Adrenal gland (tissue), 9 donors: ENCODE measurements at regions not wholly inside any gene's neighbourhood (a gene's known extent, or its start where the extent isn't known, plus 50 kb on each side); places are given as distances from the start of the nearest gene placed in this dataset.

Experiments
- DNase-seq, 7 donors: peaks; one replicate each; pipeline ENCODE4 v3.0.0-alpha.2; 2019 to 2020
- H3K27ac ChIP-seq, 5 donors: fragments of 200-600 bp; sonication (generic) in 4 of 5; 1 replicate in 3 of 5; 2 replicates in 2 of 5; pipeline versions ENCODE4 v1.5.1 to v1.8.0; 2016 to 2020; ENCODE audit warnings: mild to moderate bottlenecking in 1 of 5
- H3K27me3 ChIP-seq: fragments of 200-600 bp; 2 replicates; pipeline ENCODE4 v1.8.0; 2021
- H3K36me3 ChIP-seq, 2 donors: fragments of 200-600 bp; replicated peaks in 1 of 2; 1 replicate in 1 of 2; 2 replicates in 1 of 2; pipeline versions ENCODE4 v1.5.1 to v1.8.0; 2018 to 2022
- H3K4me1 ChIP-seq, 2 donors: fragments of 200-600 bp; replicated peaks in 1 of 2; 1 replicate in 1 of 2; 2 replicates in 1 of 2; pipeline versions ENCODE4 v1.5.1 to v1.8.0; 2018 to 2021
- H3K4me3 ChIP-seq, 4 donors: fragments of 200-600 bp; sonication (generic) in 3 of 4; one replicate each; pipeline ENCODE4 v1.5.1; 2016 to 2018
- H3K9me3 ChIP-seq, 3 donors: fragments of 200-600 bp; sonication (generic) in 1 of 3; replicated peaks in 1 of 3; 1 replicate in 2 of 3; 2 replicates in 1 of 3; pipeline versions ENCODE4 v1.5.1 to v1.8.0; 2016 to 2021
- POLR2A ChIP-seq, 2 donors: fragments of 450-650 bp; IDR thresholded peaks; one replicate each; pipeline ENCODE4 v1.6.1; 2017; ENCODE audit warnings: antibody characterized with exemption in 2 of 2, mild to moderate bottlenecking in 2 of 2, moderate library complexity in 1 of 2
- WGBS, 4 donors: extraction: QIAGEN DNeasy Blood & Tissue Kit in 2 of 4; methylation state at CpG; one replicate each; pipeline versions ENCODE4 v1.1.5 to v1.1.7; 2013 to 2017; 5-methylcytosine and 5-hydroxymethylcytosine counted together
- intact Hi-C, 2 donors: fragments of 100-400 bp; cut with DNase I; formaldehyde crosslinking; loops; one replicate each; pipeline versions ENCODE4 v1.14.1 to v1.15.0; 2022 to 2023
- TF ChIP-seq, protein P1 (sequence below), 6 experiments: fragments of 450-650 bp in 4 of 6; fragments of 200-600 bp in 2 of 6; sonication (generic) in 1 of 6; IDR thresholded peaks; 1 replicate in 5 of 6; 2 replicates in 1 of 6; pipeline versions ENCODE4 v1.5.1 to v1.8.0; 2016 to 2021; ENCODE audit warnings: antibody characterized with exemption in 6 of 6, mild to moderate bottlenecking in 2 of 6, moderate library complexity in 1 of 6
- donor health status: healthy with polysubstance abuse.
- donor health status: Bipolar disorder and iron deficiency.
- donor health status: DM: yes; HTN: yes; CAD: no.
- donor health status: DM: no; HTN: no; CAD: no.
- donor health status: DM: no; HTN: no; CAD: no.

DNA sequence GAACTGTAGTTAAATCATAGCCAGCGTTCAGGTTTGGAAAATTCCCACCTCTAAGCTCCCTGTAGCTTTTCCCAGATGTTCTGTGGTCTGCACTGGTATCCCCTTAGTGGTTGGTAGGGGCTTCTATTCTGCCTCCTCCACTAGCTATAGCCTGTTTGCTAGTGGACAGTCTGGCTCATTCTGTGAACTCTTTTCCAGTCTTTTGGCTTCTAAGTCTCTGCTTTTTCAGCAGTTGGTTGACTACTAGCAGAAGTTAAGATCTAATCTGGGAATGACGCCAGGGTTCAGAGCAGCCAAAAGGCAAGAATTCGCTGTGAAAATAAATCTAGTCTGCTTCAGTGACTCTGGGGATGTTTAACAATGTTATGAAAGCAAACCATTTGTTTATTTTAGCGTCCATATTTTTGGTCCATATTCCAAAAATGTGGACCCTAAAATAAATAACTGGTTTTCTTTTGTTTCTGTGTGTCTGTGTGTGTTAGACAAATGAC is 73.7 kb upstream of the WDR72 start:
- WGBS, 4 donors: 24 to 30% (median 28%) methylated on average over 4 of the region's 4 CpGs
- no peak overlapping the region for H3K27ac ChIP-seq
- DNase-seq: peak in 6 of 7 donors; percentile 9 to 51 (median 22)

DNA sequence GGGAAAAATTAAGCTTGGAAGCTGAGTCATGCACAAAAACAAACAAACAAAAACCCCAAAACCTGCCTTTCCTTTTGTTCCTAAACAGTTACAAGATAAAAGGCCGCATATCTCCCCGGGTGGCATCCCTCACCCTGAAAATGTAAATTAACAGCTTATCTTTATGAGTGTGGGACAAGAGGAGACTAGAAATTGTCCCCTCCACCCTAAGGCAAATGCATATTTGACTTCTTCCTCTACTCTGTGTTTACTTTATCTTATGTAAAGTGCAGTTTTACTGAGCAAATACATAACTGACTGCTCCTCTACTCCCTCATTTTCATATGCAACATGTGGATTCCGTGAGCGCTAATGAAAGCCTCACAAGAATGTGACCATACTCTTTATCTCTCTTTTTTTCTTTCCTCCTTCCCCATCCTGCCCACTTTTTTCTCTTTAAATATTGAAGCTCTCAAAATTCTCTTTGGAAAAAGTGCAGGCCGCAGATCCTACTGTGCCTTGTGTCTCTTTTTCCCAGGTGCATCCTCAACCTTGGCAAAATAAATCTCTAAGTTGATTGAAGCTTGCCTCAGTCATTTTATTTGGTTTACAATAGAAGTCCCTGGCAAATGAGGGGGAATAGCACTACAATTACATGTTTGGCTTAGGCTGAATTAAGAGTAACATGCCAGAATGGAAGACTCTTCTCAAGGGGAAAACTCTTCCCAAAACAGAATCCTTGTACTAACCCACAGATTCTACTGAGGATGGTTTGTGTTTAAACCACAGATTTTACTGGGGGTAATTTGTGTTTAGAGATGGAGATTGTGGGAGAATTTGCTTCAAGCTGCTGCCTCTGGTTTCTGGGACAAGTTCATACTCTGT is 72.7 kb upstream of the WDR72 start:
- no peak overlapping the region for H3K4me3 ChIP-seq
- no peak for DNase-seq
- no peaks in the 10 kb centered on the region for H3K9me3 ChIP-seq
- TF ChIP-seq, protein P1, sequence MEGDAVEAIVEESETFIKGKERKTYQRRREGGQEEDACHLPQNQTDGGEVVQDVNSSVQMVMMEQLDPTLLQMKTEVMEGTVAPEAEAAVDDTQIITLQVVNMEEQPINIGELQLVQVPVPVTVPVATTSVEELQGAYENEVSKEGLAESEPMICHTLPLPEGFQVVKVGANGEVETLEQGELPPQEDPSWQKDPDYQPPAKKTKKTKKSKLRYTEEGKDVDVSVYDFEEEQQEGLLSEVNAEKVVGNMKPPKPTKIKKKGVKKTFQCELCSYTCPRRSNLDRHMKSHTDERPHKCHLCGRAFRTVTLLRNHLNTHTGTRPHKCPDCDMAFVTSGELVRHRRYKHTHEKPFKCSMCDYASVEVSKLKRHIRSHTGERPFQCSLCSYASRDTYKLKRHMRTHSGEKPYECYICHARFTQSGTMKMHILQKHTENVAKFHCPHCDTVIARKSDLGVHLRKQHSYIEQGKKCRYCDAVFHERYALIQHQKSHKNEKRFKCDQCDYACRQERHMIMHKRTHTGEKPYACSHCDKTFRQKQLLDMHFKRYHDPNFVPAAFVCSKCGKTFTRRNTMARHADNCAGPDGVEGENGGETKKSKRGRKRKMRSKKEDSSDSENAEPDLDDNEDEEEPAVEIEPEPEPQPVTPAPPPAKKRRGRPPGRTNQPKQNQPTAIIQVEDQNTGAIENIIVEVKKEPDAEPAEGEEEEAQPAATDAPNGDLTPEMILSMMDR (IDR thresholded peaks at IDR 0.05): no peak
- TF ChIP-seq POLR2A (IDR thresholded peaks at IDR 0.05): no peak
- no peaks in the 10 kb centered on the region for H3K27me3 ChIP-seq
- H3K36me3 ChIP-seq: no peaks in the 10 kb centered on the region
- 57 to 79% (median 70%) methylated on average over 5 of the region's 5 CpGs for WGBS, 4 donors
- no peak overlapping the region for H3K27ac ChIP-seq
- intact Hi-C loops: no loop called here
- no peaks in the 10 kb centered on the region for H3K4me1 ChIP-seq

More for the DNA sequence above, 73.7 kb upstream of the WDR72 start:
- Histone ChIP-seq H3K4me1 (no peaks in the 10 kb centered on the region), H3K27me3 (no peaks in the 10 kb centered on the region), H3K36me3 (no peaks in the 10 kb centered on the region), H3K9me3 (no peaks in the 10 kb centered on the region), H3K4me3 (no peak overlapping the region)
- TF ChIP-seq, protein P1 (IDR thresholded peaks at IDR 0.05): no peak
- no peak for TF ChIP-seq POLR2A (IDR thresholded peaks at IDR 0.05)
- intact Hi-C loops: no loop called here

DNA sequence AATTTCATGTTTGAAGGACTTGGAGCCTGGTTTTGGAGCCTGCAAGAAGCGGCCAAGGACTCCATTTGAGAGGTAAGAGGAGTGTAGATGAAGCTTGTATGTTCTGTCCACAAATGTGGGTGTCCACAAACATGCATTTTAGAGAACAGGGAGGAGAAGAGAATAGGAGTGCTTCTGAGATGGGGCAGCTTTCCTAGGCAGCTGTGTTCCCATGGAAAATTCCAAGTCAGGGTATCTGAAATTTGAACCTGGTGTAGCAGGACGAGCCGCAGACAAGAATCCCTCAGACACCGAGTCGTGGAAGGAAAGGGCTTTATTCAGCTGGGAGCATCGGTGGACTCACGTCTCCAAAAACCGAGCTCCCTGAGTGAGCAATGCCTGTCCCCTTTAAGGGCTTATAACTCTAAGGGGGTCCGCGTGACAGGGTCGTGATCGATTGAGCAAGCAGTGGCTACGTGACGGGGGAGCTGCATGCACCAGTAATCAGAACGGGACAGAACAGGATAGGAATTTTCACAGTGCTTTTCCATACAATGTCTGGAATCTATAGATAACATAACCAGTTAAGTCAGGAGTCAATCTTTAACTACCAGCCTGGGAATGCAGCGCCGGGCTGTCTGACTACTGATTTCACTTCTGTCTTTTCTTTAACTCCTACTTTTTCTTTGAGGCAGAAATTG is 71.4 kb upstream of the WDR72 start:
- 55 to 65% (median 59%) methylated on average over 11 to 17 of the region's 17 CpGs for WGBS, 4 donors
- no peaks in the 10 kb centered on the region for H3K27me3 ChIP-seq
- H3K4me3 ChIP-seq: no peak overlapping the region
- H3K27ac ChIP-seq: no peak overlapping the region
- no peaks in the 10 kb centered on the region for H3K4me1 ChIP-seq
- no peak for TF ChIP-seq POLR2A (IDR thresholded peaks at IDR 0.05)
- TF ChIP-seq, protein P1 (IDR thresholded peaks at IDR 0.05): no peak
- DNase-seq: no peak
- no peaks in the 10 kb centered on the region for H3K9me3 ChIP-seq
- intact Hi-C loops: no loop called here
- H3K36me3 ChIP-seq: no peaks in the 10 kb centered on the region

DNA sequence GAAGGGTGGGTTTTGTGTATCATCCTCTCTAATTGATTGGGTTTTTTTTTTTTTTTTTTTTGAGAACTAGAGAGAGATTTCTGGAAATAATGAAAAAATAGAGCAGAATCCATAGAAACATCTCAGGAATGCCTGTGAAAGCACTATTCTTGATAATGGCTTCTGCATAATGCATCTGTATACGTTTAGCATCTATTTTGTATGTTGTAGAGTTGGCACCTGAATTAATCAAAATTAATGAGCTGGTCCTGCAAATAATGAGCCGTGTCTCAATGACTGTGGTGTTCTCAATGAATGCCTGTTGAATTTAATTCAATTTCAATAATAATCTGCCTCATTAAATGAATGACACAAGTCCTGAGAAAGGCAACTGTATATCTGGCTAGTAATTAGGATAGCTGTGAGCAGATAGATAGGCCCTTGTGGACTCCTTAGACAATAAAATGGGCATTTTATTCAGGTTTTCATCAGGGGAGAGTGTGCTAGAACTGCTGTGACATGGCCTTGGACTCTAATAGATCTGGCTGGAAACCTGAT is 70.5 kb upstream of the WDR72 start:
- no peaks in the 10 kb centered on the region for H3K9me3 ChIP-seq
- intact Hi-C loops: no loop called here
- H3K27me3 ChIP-seq: no peaks in the 10 kb centered on the region
- no peaks in the 10 kb centered on the region for H3K4me1 ChIP-seq
- no peaks in the 10 kb centered on the region for H3K36me3 ChIP-seq
- DNase-seq: no peak
- 67 to 69% (median 67%) methylated on average over 2 of the region's 2 CpGs for WGBS, 4 donors
- TF ChIP-seq POLR2A (IDR thresholded peaks at IDR 0.05): no peak
- TF ChIP-seq, protein P1 (IDR thresholded peaks at IDR 0.05): no peak
- no peak overlapping the region for H3K4me3 ChIP-seq
- H3K27ac ChIP-seq: no peak overlapping the region
